DND-41 (cell line): ENCODE measurements at regions not wholly inside any gene's neighbourhood (a gene's known extent, or its start where the extent isn't known, plus 50 kb on each side); places are given as distances from the start of the nearest gene placed in this dataset.
"Not testable (repeated sequence)": the region's sequence is repeated elsewhere in the genome, so short reads cannot be mapped to it uniquely, and the experiment has no call there.

Experiments used
- CTCF ChIP-seq: IDR thresholded peaks from 2 replicates; pipeline ENCODE4 v1.5.1; 2012; ENCODE audit warnings: borderline replicate concordance, low read length, moderate library complexity, mild to moderate bottlenecking; ENCODE audit not compliant: poor library complexity, severe bottlenecking; ENCODE audit errors: extremely low read depth
- EZH2 ChIP-seq: IDR thresholded peaks from 3 replicates; pipeline ENCODE4 v1.6.1; 2012; ENCODE audit warnings: borderline replicate concordance, low read depth, mild to moderate bottlenecking, moderate library complexity, low read length, inconsistent platforms; ENCODE audit not compliant: severe bottlenecking

- not testable (repeated sequence) for TF ChIP-seq EZH2
- peak; percentile 51 for TF ChIP-seq CTCF
Observed at GRCh38 chr13:24580315-24580714, 67.7 kb upstream of the PARP4 start.
